Right lobe of liver (tissue), 6 donors: ENCODE measurements at regions not wholly inside any gene's neighbourhood (a gene's known extent, or its start where the extent isn't known, plus 50 kb on each side); places are given as distances from the start of the nearest gene placed in this dataset.

Experiments
- ATAC-seq, 4 donors: fragments of 200-7000 bp; cut with Tn5 transposase; one replicate each; pipeline ENCODE4 v1.9.1; 2020; ENCODE audit warnings: mild to moderate bottlenecking in 4 of 4, moderate library complexity in 4 of 4
- DNase-seq, 3 donors: peaks; one replicate each; pipeline ENCODE4 v3.0.0-alpha.2; 2020
- H3K27ac ChIP-seq, 3 donors: fragments of 200-600 bp; one replicate each; pipeline ENCODE4 v1.8.0; 2022
- H3K27me3 ChIP-seq, 2 donors: fragments of 200-600 bp; one replicate each; pipeline ENCODE4 v1.8.0; 2022
- H3K36me3 ChIP-seq, 4 donors: fragments of 200-600 bp; sonication (generic) in 1 of 4; one replicate each; pipeline versions ENCODE4 v1.5.1 to v1.8.0; 2017 to 2022; ENCODE audit warnings: control low read depth in 1 of 4
- H3K4me1 ChIP-seq, 4 donors: fragments of 200-600 bp; sonication (generic) in 1 of 4; one replicate each; pipeline versions ENCODE4 v1.5.1 to v1.8.0; 2017 to 2022; ENCODE audit warnings: control low read depth in 1 of 4
- H3K4me3 ChIP-seq, 3 donors: fragments of 200-600 bp; one replicate each; pipeline ENCODE4 v1.8.0; 2022
- H3K9me3 ChIP-seq, 4 donors: fragments of 200-600 bp; sonication (generic) in 1 of 4; one replicate each; pipeline versions ENCODE4 v1.5.1 to v1.8.0; 2017 to 2022; ENCODE audit warnings: control low read depth in 1 of 4
- POLR2A ChIP-seq: fragments of 450-650 bp; IDR thresholded peaks from one replicate; pipeline ENCODE4 v1.6.1; 2017; ENCODE audit warnings: antibody characterized with exemption, mild to moderate bottlenecking
- WGBS: methylation state at CpG from one replicate; pipeline ENCODE4 v1.1.6; 2018; ENCODE audit warnings: low coverage, low lambda C conversion rate; ENCODE audit not compliant: insufficient coverage; ENCODE audit errors: missing lambda C conversion rate; 5-methylcytosine and 5-hydroxymethylcytosine counted together
- intact Hi-C, 2 donors: fragments of 100-400 bp; cut with DNase I; formaldehyde crosslinking; loops; one replicate each; pipeline versions ENCODE4 v1.11.2 to v1.14.1; 2022
- TF ChIP-seq, protein P1 (sequence below), 4 donors: fragments of 200-600 bp in 3 of 4; fragments of 450-650 bp in 1 of 4; IDR thresholded peaks; one replicate each; pipeline versions ENCODE4 v1.5.1 to v1.8.0; 2016 to 2022; ENCODE audit warnings: antibody characterized with exemption in 4 of 4, mild to moderate bottlenecking in 2 of 4
- donor health status: DM: no; HTN: yes; CAD: no.
- donor health status: DM: no; HTN: no; CAD: no.
- donor health status: DM: no; HTN: no; CAD: no.
- donor health status: DM: no; HTN: yes; CAD: no.
- donor health status: DM: no; HTN: yes; CAD: no.

DNA sequence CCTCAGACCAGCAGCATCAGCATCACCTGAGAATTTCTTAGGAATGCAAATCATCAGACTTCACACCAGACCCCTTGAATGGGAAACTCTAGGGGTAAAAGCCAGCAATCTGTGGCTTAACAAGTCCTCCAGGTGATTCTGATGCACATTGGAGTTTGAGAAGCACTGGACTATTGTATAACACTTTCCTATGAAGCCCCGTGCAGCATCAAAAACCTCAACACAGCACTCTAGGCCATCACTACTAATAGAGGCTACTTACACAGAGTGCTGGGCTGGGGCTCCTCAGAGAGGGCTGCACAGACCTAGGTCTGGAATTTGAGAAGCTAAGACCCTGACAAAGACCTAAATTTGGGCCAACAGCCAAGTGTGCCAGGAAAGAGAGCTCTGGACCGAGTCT is 95.7 kb upstream of the ARAP3 start:
- Histone ChIP-seq H3K27me3 (no peaks in the 10 kb centered on the region), H3K4me3 (no peak overlapping the region), H3K4me1 (no peaks in the 10 kb centered on the region), H3K27ac (no peak overlapping the region), H3K9me3 (no peaks in the 10 kb centered on the region), H3K36me3 (no peaks in the 10 kb centered on the region)
- no CpG with 5 or more reads among the region's 2 CpGs for WGBS
- intact Hi-C loops: no loop called here
- no peak for ATAC-seq
- TF ChIP-seq POLR2A: no peak
- TF ChIP-seq, protein P1, sequence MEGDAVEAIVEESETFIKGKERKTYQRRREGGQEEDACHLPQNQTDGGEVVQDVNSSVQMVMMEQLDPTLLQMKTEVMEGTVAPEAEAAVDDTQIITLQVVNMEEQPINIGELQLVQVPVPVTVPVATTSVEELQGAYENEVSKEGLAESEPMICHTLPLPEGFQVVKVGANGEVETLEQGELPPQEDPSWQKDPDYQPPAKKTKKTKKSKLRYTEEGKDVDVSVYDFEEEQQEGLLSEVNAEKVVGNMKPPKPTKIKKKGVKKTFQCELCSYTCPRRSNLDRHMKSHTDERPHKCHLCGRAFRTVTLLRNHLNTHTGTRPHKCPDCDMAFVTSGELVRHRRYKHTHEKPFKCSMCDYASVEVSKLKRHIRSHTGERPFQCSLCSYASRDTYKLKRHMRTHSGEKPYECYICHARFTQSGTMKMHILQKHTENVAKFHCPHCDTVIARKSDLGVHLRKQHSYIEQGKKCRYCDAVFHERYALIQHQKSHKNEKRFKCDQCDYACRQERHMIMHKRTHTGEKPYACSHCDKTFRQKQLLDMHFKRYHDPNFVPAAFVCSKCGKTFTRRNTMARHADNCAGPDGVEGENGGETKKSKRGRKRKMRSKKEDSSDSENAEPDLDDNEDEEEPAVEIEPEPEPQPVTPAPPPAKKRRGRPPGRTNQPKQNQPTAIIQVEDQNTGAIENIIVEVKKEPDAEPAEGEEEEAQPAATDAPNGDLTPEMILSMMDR (IDR thresholded peaks at IDR 0.05): no peak
- no peak for DNase-seq

- Histone ChIP-seq H3K36me3 (no peaks in the 10 kb centered on the region), H3K4me3 (no peak overlapping the region), H3K27me3 (no peaks in the 10 kb centered on the region), H3K4me1 (no peaks in the 10 kb centered on the region), H3K27ac (no peak overlapping the region), H3K9me3 (no peaks in the 10 kb centered on the region)
- TF ChIP-seq, protein P1 (IDR thresholded peaks at IDR 0.05): no peak
- no peak for TF ChIP-seq POLR2A
- WGBS: 75% methylated on average over 3 of the region's 3 CpGs
- no peak for DNase-seq
- intact Hi-C loops: no loop called here
- no peak for ATAC-seq
Measured at GRCh38 chr5:141777130-141777529, 95.1 kb upstream of the ARAP3 start.

GRCh38 chr5:141773779-141774562 is 91.9 kb upstream of the ARAP3 start:
- TF ChIP-seq POLR2A: no peak
- TF ChIP-seq, protein P1 (IDR thresholded peaks at IDR 0.05): no peak
- intact Hi-C loops: no loop called here
- no peaks in the 10 kb centered on the region for H3K36me3 ChIP-seq
- H3K27me3 ChIP-seq: no peaks in the 10 kb centered on the region
- DNase-seq: no peak
- no peak for ATAC-seq
- no peaks in the 10 kb centered on the region for H3K4me1 ChIP-seq
- H3K4me3 ChIP-seq: no peak overlapping the region
- no peaks in the 10 kb centered on the region for H3K9me3 ChIP-seq
- no peak overlapping the region for H3K27ac ChIP-seq
- 60% methylated on average over 1 of the region's 17 CpGs for WGBS

- 62% methylated on average over 8 of the region's 9 CpGs for WGBS
- no peak for TF ChIP-seq POLR2A
- TF ChIP-seq, protein P1 (IDR thresholded peaks at IDR 0.05): no peak
- Histone ChIP-seq H3K4me3 (no peak overlapping the region), H3K27ac (no peak overlapping the region), H3K27me3 (no peaks in the 10 kb centered on the region), H3K4me1 (no peaks in the 10 kb centered on the region), H3K36me3 (no peaks in the 10 kb centered on the region), H3K9me3 (no peaks in the 10 kb centered on the region)
- intact Hi-C loops: no loop called here
- DNase-seq (no peak), ATAC-seq (no peak)
Measured at GRCh38 chr5:141772281-141772680, 90.3 kb upstream of the ARAP3 start.
